SK-N-SH treated with all-trans-retinoic acid at 6 μM for 48 hours (cell line): ENCODE measurements at regions not wholly inside any gene's neighbourhood (a gene's known extent, or its start where the extent isn't known, plus 50 kb on each side); places are given as distances from the start of the nearest gene placed in this dataset.

Experiments
- ARNTL ChIP-seq: fragments of 450-650 bp; formaldehyde crosslinking; IDR thresholded peaks from 2 replicates; pipeline ENCODE4 v1.5.0; 2020; ENCODE audit warnings: low read depth, mild to moderate bottlenecking, moderate library complexity, borderline replicate concordance
- OSR1 ChIP-seq: fragments of 250-450 bp; sonication (Bioruptor Pico); IDR thresholded peaks from 2 replicates; pipeline ENCODE4 v1.8.0; 2022; ENCODE audit warnings: moderate library complexity, mild to moderate bottlenecking, inconsistent platforms
- ZNF8 ChIP-seq: fragments of 450-650 bp; formaldehyde crosslinking; IDR thresholded peaks from 2 replicates; pipeline ENCODE4 v1.5.0; 2020; ENCODE audit warnings: mild to moderate bottlenecking, moderate library complexity

DNA sequence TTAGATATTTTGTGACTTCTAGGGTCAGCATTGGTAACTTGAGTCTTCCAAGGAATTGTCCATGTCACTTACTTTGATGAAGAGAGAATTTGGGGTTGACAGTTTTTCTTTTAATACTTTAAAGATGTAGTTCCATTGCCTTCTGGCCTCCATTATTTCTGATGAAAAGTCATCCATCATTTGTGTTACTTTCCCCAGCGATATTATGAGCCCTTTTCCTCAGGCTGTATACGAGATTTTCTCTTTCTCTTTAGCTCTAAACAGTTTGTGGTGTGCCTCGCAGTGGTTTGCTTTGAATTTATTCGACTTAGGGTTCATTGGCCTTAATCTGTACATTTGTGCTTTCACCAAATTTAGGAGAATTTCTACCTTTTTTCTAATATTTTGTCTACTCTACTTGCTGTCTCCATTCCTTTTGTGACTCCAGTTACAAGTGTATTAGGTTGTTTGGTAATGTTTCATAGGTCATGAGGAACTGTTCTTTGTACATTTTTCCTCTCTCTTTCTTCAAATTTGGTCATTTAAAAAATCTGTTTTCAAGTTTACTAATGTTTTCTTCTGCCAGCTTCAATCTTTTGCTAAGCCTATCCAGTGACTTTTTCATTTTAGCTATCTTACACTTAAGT, 131.4 kb upstream of the OTOS start:
- TF ChIP-seq ZNF8 (CRISPR knock-in tag), result no peak
- no peak for TF ChIP-seq ARNTL (CRISPR knock-in tag)
- no peak for TF ChIP-seq OSR1 (CRISPR knock-in tag)
